HFF-Myc (cell line): ENCODE measurements at regions not wholly inside any gene's neighbourhood (a gene's known extent, or its start where the extent isn't known, plus 50 kb on each side); places are given as distances from the start of the nearest gene placed in this dataset.

Experiments used
- DNase-seq: peaks from one replicate; pipeline ENCODE4 v3.0.0-alpha.2; 2011; ENCODE audit warnings: low read depth; ENCODE audit errors: extremely low read depth
- H3K4me3 ChIP-seq: replicated peaks from 2 replicates; pipeline ENCODE4 v1.5.1; 2011; ENCODE audit warnings: low read depth, mild to moderate bottlenecking, control low read depth, low read length
- TF ChIP-seq, protein P1 (sequence below): IDR thresholded peaks from 2 replicates; pipeline ENCODE4 v1.5.1; 2012; ENCODE audit warnings: mild to moderate bottlenecking, low read depth, low read length, control low read depth; ENCODE audit errors: missing control alignments

DNA sequence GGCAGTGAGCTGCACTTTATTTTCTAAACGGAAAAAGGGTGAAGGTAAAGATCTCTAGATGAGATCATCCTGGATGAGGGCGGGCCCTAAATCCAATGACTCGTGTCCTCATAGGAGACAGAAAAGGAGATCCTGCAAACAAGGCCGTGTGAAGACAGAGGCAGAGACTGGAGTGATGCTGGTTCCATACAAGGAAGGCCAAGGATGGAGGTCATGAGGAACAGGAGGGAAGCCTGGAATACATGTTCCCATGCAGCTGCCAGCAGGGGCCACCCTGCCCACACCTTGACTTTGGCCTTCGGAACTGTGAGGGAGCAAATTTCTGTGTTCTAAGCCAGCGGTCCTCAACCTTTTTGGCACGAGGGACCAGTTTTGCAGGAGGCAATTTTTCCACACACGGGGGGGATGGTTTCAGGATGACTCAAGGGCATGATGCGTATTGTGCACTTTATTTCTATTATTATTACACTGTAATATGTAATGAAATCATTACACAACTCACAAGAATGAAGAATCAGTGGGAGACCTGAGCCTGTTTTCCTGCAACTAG lies 94.3 kb downstream of the PSMG1 start:
- no peak overlapping the region for H3K4me3 ChIP-seq
- DNase-seq: no peak
- TF ChIP-seq, protein P1, sequence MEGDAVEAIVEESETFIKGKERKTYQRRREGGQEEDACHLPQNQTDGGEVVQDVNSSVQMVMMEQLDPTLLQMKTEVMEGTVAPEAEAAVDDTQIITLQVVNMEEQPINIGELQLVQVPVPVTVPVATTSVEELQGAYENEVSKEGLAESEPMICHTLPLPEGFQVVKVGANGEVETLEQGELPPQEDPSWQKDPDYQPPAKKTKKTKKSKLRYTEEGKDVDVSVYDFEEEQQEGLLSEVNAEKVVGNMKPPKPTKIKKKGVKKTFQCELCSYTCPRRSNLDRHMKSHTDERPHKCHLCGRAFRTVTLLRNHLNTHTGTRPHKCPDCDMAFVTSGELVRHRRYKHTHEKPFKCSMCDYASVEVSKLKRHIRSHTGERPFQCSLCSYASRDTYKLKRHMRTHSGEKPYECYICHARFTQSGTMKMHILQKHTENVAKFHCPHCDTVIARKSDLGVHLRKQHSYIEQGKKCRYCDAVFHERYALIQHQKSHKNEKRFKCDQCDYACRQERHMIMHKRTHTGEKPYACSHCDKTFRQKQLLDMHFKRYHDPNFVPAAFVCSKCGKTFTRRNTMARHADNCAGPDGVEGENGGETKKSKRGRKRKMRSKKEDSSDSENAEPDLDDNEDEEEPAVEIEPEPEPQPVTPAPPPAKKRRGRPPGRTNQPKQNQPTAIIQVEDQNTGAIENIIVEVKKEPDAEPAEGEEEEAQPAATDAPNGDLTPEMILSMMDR: peak; percentile 6

DNA sequence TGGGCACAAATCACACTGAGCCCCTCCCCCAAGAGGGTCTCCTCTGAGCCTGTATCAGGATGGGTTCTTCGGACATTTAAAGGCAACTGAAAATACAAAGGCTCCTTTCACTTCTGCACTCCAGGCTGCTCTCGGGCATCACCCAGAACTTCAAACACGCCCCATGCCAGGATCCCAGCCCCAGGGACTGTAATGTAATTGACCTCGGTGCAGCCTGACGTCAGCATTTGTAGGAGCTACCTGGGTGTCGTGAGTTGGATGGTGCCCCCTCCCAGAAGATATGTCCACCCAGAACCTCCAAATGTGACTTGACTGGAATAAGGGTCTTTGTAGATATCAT lies 95.2 kb downstream of the PSMG1 start:
- no peak for DNase-seq
- TF ChIP-seq, protein P1: no peak
- H3K4me3 ChIP-seq: no peak overlapping the region

DNA sequence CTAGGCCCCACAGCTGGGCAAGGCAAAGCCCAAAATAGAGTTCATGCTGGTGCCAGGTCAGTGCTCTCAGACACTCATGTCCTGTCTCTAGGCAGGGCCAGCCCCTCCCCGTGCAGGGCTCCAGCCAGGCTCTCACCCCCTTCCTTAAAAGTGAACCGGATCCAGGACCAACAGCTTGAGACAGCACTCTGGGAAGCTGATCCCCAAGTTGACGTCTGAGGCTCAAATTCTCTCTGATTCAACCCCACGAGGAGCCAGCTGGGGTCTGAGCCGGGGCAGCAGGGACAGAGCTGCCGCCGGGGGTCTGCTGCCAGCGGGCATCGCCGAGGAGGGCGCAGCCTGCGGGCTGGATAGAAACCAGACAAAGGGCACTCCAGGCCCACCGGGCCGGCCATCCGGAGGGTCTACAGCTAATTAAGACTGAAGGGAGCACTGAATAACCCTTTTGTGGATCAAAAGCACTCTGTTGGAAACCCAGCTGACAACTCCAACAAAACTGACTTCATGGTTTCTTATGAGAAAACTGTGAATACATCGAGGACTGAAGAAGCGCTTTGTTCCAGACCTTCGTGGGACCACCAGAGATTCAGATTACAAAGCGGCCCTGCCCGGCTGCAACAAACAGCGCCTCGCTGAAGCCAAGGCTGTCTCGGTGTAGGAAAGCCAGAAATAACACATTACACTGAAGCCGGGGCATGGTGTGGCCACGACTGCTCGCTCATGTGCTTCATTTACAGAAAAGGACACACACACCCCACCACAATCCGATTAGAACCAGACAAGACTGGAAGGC lies 95.8 kb downstream of the PSMG1 start:
- no peak for DNase-seq
- H3K4me3 ChIP-seq: no peak overlapping the region
- TF ChIP-seq, protein P1: no peak

DNA sequence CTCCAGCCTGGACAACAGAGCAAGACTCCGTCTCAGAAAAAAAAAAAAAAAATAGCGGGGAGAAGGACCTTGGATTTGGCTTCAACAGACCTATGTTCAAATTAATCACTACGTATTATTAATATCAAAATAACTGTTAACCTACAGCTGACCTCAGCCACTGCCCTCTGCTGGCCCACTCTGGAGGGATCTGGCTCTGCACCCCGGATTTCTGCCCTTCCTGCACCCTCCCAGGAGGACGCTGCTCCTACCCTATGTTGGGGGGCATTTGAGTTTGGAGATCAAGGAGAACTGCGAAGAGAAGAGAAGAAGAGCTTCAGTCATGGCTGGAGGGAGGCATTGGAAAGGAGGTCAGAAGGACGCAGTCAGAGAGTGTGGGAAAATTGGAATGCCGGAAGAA lies 96.7 kb downstream of the PSMG1 start:
- TF ChIP-seq, protein P1: peak; percentile 10
- DNase-seq: no peak
- no peak overlapping the region for H3K4me3 ChIP-seq

DNA sequence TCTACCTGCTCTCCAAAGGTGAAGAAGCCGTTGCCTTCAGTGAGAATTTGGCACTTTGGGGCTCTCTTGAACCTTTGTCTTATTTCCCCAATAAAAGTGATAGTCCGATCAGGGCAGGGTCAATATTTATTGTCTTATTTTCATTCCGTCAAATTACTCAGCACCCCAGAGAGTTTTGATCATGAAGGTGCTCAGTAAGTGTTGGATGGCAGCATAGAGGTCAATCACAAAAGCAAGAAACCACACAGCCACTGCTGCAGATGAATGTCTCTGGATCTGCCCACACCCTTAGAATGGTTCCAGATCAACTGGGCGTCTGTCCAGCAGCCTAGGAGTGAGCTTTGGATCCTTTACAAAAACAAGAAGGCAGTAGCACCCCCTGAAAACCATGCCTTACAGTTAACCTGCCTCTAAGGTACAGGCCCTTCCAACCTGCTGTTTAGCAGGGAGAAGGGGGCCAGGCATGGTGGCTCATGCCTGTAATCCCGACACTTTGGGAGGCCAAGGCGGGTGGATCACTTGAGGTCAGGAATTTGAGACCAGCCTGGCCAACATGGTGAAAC lies 97.3 kb downstream of the PSMG1 start:
- DNase-seq: no peak
- TF ChIP-seq, protein P1: no peak
- H3K4me3 ChIP-seq: no peak overlapping the region

DNA sequence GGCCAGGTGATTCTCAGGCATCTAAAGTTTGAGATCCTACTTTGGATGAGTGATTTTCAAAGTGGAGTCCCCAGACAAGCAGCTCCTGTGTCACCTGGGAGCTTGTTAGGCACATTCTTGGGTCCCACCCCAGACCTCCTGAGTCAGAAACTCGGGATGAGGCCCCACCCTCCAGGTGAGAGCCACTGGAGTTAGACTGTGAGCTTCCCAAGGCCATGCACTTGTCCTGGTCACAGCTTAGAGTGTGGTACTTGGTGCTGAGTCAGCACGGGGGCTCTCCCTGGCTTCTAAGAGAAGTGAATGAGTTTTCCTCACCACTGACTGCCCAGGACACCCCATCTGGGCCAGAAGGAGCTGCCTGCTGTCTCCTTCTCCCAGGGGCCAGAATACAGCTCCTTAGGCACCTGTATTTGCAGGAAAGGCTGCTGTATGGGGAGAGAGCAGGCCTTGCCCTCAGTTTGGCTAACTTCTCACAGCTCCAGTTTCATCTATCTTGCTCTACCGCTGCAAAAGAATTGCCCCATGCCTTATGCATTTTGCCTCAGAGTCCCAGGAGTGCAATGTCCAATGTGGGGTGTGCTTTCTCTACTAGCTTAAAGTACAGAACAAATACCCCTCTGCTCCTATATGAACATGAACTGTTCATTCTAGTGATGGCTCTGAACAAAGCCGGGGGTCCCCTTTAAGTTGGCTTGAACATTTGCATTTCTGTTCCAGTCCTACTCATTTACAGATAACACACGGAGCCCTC lies 98.1 kb downstream of the PSMG1 start:
- DNase-seq: no peak
- TF ChIP-seq, protein P1: no peak
- no peak overlapping the region for H3K4me3 ChIP-seq
